ENCODE measurements at regions not wholly inside any gene's neighbourhood (a gene's known extent, or its start where the extent isn't known, plus 50 kb on each side); places are given as distances from the start of the nearest gene placed in this dataset.

GRCh38 chr10:36266923-36267322, 624.8 kb upstream of the FZD8 start:
- H3K9me3 ChIP-seq (ENCODE audit: control insufficient read depth in 4 of 4, insufficient read depth in 3 of 4, low read length in 3 of 4): no peaks in the 10 kb centered on the region
- no peaks in the 10 kb centered on the region for H3K36me3 ChIP-seq (ENCODE audit: control insufficient read depth in 4 of 4, insufficient read depth in 4 of 4, low read length in 4 of 4)
- H3K4me3 ChIP-seq: no peak overlapping the region
- TF ChIP-seq CTCF (IDR thresholded peaks at IDR 0.05; ENCODE audit: control extremely low read depth, extremely low read depth): no peak
- no peak overlapping the region for H3K9ac ChIP-seq (ENCODE audit: insufficient read depth in 1 of 2, low read length in 2 of 2)
- H3K27me3 ChIP-seq (ENCODE audit: control insufficient read depth in 3 of 3, insufficient read depth in 3 of 3, low read length in 2 of 3): no peaks in the 10 kb centered on the region
- H3K27ac ChIP-seq (ENCODE audit: low read depth in 1 of 2, low read length in 1 of 2): no peak overlapping the region
- ATAC-seq (ENCODE audit: insufficient read depth, low FRiP score) (no peak), DNase-seq (no peak)
- H3K4me1 ChIP-seq (ENCODE audit: control insufficient read depth in 5 of 5, insufficient read depth in 5 of 5, low read length in 5 of 5): peaks cover 0 to 10% (median 0%) of the 10 kb centered on the region in 5 donors
- WGBS, 2 donors: 53 to 63% methylated on average over 1 of the region's 1 CpG

DNA sequence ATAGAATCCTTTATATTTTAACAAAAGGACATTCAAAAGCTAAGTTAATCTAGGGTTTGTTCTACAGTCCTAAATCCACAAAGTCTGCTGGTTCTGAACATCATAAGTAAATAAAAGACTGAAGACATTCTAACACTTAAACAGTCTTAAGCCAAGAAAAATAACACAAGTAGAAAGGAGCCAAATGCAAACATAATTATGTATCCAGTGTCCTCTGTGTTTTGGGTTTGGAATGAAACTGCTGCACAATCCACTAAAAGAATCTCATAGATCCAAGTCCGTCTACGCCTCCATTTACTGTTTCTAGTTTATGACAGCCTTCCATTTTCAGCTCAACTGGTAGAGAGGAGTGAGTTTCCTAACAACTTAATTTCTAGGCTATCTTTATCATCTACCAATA, 623.6 kb upstream of the FZD8 start:
- DNase-seq (no peak), ATAC-seq (ENCODE audit: insufficient read depth, low FRiP score) (no peak)
- H3K36me3 ChIP-seq (ENCODE audit: control insufficient read depth in 4 of 4, insufficient read depth in 4 of 4, low read length in 4 of 4): no peaks in the 10 kb centered on the region
- H3K4me3 ChIP-seq: no peak overlapping the region
- no peak for TF ChIP-seq CTCF (IDR thresholded peaks at IDR 0.05; ENCODE audit: control extremely low read depth, extremely low read depth)
- WGBS, 2 donors: 75 to 89% methylated on average over 2 of the region's 2 CpGs
- H3K27ac ChIP-seq (ENCODE audit: low read depth in 1 of 2, low read length in 1 of 2): no peak overlapping the region
- H3K9me3 ChIP-seq (ENCODE audit: control insufficient read depth in 4 of 4, insufficient read depth in 3 of 4, low read length in 3 of 4): no peaks in the 10 kb centered on the region
- no peak overlapping the region for H3K9ac ChIP-seq (ENCODE audit: insufficient read depth in 1 of 2, low read length in 2 of 2)
- no peaks in the 10 kb centered on the region for H3K27me3 ChIP-seq (ENCODE audit: control insufficient read depth in 3 of 3, insufficient read depth in 3 of 3, low read length in 2 of 3)
- peaks cover 0 to 10% (median 0%) of the 10 kb centered on the region in 5 donors for H3K4me1 ChIP-seq (ENCODE audit: control insufficient read depth in 5 of 5, insufficient read depth in 5 of 5, low read length in 5 of 5)

GRCh38 chr10:36263871-36264270, 621.8 kb upstream of the FZD8 start:
- 93 to 95% methylated on average over 3 of the region's 3 CpGs for WGBS, 2 donors
- Histone ChIP-seq H3K4me3 (no peak overlapping the region), H3K9me3 (ENCODE audit: control insufficient read depth in 4 of 4, insufficient read depth in 3 of 4, low read length in 3 of 4) (no peaks in the 10 kb centered on the region), H3K27ac (ENCODE audit: low read depth in 1 of 2, low read length in 1 of 2) (no peak overlapping the region), H3K36me3 (ENCODE audit: control insufficient read depth in 4 of 4, insufficient read depth in 4 of 4, low read length in 4 of 4) (no peaks in the 10 kb centered on the region), H3K4me1 (ENCODE audit: control insufficient read depth in 5 of 5, insufficient read depth in 5 of 5, low read length in 5 of 5) (peaks cover 0 to 10% (median 0%) of the 10 kb centered on the region in 5 donors), H3K9ac (ENCODE audit: insufficient read depth in 1 of 2, low read length in 2 of 2) (no peak overlapping the region), H3K27me3 (ENCODE audit: control insufficient read depth in 3 of 3, insufficient read depth in 3 of 3, low read length in 2 of 3) (no peaks in the 10 kb centered on the region)
- TF ChIP-seq CTCF (IDR thresholded peaks at IDR 0.05; ENCODE audit: control extremely low read depth, extremely low read depth): no peak
- DNase-seq (no peak), ATAC-seq (ENCODE audit: insufficient read depth, low FRiP score) (no peak)

DNA sequence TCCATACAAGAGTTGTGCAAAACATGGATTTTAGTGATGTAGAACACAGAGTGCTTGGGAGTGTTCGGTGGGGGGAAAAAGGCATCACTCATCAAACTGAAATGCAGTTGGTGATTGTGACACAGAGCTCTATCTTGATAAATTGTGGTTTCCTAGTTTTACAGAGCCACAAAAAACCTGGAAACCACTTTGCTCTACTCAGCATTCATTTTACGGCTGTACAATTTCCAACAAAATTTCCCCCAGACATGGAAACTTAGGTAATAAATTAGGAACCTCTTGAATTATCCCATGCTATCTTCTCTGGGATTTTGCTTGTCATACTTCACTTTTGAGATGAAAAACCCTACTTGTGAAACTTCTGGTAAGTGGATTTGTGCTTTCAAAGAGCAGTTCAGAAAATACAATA, 614.9 kb upstream of the FZD8 start:
- H3K9ac ChIP-seq (ENCODE audit: insufficient read depth in 1 of 2, low read length in 2 of 2): no peak overlapping the region
- DNase-seq (no peak), ATAC-seq (ENCODE audit: insufficient read depth, low FRiP score) (peak; percentile 27)
- no peak overlapping the region for H3K27ac ChIP-seq (ENCODE audit: low read depth in 1 of 2, low read length in 1 of 2)
- TF ChIP-seq CTCF (IDR thresholded peaks at IDR 0.05; ENCODE audit: control extremely low read depth, extremely low read depth): no peak
- peaks cover 0 to 8% (median 0%) of the 10 kb centered on the region in 5 donors for H3K4me1 ChIP-seq (ENCODE audit: control insufficient read depth in 5 of 5, insufficient read depth in 5 of 5, low read length in 5 of 5)
- WGBS, 2 donors: 50 to 63% methylated on average over 2 of the region's 2 CpGs
- no peaks in the 10 kb centered on the region for H3K36me3 ChIP-seq (ENCODE audit: control insufficient read depth in 4 of 4, insufficient read depth in 4 of 4, low read length in 4 of 4)
- H3K27me3 ChIP-seq (ENCODE audit: control insufficient read depth in 3 of 3, insufficient read depth in 3 of 3, low read length in 2 of 3): no peaks in the 10 kb centered on the region
- no peak overlapping the region for H3K4me3 ChIP-seq
- H3K9me3 ChIP-seq (ENCODE audit: control insufficient read depth in 4 of 4, insufficient read depth in 3 of 4, low read length in 3 of 4): no peaks in the 10 kb centered on the region
